GM12891 (cell line): ENCODE measurements at regions not wholly inside any gene's neighbourhood (a gene's known extent, or its start where the extent isn't known, plus 50 kb on each side); places are given as distances from the start of the nearest gene placed in this dataset.

ENCODE experiments used
- POLR2A ChIP-seq: IDR thresholded peaks from 2 replicates; pipeline ENCODE4 v1.6.1; 2011; ENCODE audit warnings: low read depth, low read length, control low read depth
- POLR2AphosphoS5 ChIP-seq: IDR thresholded peaks from 2 replicates; pipeline ENCODE4 v1.6.1; 2011; ENCODE audit warnings: low read depth, low read length, control low read depth
- POU2F2 ChIP-seq: IDR thresholded peaks from 2 replicates; pipeline ENCODE4 v1.6.1; 2011; ENCODE audit warnings: low read depth, mild to moderate bottlenecking, control low read depth, low read length, moderate library complexity
- SPI1 ChIP-seq: IDR thresholded peaks from 2 replicates; pipeline ENCODE4 v1.6.1; 2011; ENCODE audit warnings: low read depth, low read length, control low read depth
- TAF1 ChIP-seq: IDR thresholded peaks from 2 replicates; pipeline ENCODE4 v1.6.1; 2011; ENCODE audit warnings: low read depth, low read length, control low read depth

- TF ChIP-seq POLR2A (no peak), POLR2AphosphoS5 (no peak), TAF1 (no peak), POU2F2 (no peak), SPI1 (no peak)
Measured at GRCh38 chr13:80742033-80742432, 401.1 kb upstream of the SPRY2 start.
